ENCODE measurements at regions not wholly inside any gene's neighbourhood (a gene's known extent, or its start where the extent isn't known, plus 50 kb on each side); places are given as distances from the start of the nearest gene placed in this dataset.

DNA sequence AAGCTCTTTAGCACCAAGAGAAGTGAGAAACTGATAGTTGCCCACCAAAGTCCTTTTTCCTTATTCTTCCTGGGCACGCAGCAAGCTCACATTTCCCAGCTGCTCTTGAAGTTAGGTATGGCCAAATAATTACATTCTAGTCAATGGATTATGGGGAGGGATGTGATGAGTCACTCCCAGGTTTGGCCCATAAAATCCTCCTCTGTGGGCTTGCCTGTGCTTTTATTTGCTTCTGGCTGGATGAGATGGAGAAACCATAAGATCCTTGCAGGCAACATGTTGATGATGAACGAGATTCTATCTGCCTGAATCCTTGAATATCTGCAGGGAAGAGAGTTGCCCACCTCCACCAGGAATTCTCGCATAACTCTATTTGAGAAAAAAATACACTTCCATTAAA lies 568.3 kb upstream of the SALL1 start:
- FAIRE-seq = no peak
- TF ChIP-seq, protein P1, sequence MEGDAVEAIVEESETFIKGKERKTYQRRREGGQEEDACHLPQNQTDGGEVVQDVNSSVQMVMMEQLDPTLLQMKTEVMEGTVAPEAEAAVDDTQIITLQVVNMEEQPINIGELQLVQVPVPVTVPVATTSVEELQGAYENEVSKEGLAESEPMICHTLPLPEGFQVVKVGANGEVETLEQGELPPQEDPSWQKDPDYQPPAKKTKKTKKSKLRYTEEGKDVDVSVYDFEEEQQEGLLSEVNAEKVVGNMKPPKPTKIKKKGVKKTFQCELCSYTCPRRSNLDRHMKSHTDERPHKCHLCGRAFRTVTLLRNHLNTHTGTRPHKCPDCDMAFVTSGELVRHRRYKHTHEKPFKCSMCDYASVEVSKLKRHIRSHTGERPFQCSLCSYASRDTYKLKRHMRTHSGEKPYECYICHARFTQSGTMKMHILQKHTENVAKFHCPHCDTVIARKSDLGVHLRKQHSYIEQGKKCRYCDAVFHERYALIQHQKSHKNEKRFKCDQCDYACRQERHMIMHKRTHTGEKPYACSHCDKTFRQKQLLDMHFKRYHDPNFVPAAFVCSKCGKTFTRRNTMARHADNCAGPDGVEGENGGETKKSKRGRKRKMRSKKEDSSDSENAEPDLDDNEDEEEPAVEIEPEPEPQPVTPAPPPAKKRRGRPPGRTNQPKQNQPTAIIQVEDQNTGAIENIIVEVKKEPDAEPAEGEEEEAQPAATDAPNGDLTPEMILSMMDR (IDR thresholded peaks at IDR 0.05; ENCODE audit: insufficient read depth, missing control alignments) = no peak

DNA sequence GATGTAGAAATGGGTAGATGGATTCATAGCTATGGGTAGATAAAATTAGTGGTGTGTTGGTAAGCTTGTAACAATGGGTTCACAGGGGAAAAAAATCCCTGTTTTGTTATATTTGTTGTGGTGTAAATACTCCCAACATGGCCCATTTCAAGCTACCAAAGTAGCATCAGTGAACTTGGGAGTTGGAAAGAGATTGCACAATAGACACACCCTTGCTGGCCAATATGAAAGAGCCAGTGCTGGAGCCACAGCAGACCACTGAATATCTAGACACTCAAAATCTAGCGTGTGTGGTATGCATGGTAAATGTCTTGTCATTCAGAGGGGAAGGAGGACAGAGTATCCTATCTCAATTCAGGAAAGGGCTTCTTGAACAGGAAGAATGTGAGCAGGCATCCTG lies 565.1 kb upstream of the SALL1 start:
- no peak for FAIRE-seq
- DNase-seq (ENCODE audit: insufficient read length, low spot score) = no peak
- TF ChIP-seq, protein P1 (IDR thresholded peaks at IDR 0.05; ENCODE audit: insufficient read depth, missing control alignments) = no peak

More for the DNA sequence above, 568.3 kb upstream of the SALL1 start:
- no peak for DNase-seq (ENCODE audit: insufficient read length, low spot score)

DNA sequence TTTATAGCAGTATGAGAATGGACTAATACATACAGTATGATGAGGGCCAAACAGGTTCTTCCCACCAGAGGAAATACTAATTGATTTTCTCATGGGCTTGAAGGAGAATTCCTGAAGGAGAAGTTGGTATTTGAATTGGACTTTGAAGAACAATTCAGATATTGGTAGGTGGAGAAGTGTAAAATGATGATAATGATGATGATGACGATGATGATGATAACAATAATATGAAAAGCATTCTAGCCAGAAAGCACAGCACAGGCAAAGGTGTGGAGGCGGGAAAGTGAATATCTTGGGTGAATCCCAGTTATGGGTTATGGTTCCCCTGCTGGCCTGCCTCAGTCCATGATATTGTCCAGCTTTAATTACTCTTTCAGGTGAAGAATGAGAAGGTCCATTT lies 562.4 kb upstream of the SALL1 start:
- FAIRE-seq (no peak), DNase-seq (ENCODE audit: insufficient read length, low spot score) (no peak)
- TF ChIP-seq, protein P1 (IDR thresholded peaks at IDR 0.05; ENCODE audit: insufficient read depth, missing control alignments) = no peak

DNA sequence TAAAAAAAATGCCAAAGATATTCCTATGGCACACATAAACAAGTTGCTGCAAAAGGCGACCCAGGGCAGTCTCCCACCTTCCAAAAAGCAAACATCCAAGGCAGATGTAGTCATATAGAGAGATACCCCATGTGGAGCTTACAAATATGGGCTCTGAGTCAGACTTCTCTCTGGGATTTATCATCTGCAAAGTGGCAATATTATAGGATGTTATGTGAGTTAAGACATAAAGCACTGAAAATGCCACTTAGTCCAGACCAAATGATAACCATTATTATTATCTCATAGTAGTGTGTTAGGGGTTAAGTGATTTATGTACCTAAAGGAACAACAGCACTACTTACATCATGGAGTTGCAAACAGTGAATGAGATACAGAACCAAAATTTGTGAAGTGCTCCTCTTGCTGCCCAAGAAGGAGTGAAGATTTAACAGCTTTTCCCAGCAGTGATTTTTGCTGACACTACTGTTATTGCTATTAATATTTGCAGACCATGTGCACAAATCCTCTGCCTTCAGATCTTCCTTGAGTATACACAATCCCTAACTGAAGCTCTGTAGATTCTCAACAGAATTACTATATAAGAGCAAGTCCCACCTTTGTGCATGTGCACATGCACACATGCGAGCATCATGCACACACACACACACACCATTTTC lies 560.0 kb upstream of the SALL1 start:
- TF ChIP-seq, protein P1 (IDR thresholded peaks at IDR 0.05; ENCODE audit: insufficient read depth, missing control alignments) = no peak
- DNase-seq (ENCODE audit: insufficient read length, low spot score) (no peak), FAIRE-seq (no peak)

DNA sequence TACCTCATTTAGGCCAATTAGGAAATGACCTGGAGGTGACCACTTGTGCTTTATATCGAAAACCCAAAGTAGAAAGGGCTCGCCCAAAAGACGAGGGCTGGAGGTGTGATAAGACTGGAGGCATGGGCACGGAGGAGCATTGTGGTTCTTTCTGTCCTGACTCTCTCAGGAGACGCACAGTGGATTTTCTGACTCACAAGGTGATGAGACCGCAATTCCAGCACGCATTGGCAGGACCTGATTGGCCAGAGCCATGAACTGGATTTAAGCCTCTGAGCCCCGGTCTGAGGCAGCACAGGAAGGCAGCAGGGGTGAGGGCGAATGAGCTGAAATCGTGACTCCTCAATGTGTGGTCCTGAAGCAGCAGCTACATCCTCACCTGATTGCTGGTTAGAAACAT lies 559.1 kb upstream of the SALL1 start:
- FAIRE-seq (no peak), DNase-seq (ENCODE audit: insufficient read length, low spot score) (no peak)
- TF ChIP-seq, protein P1 (IDR thresholded peaks at IDR 0.05; ENCODE audit: insufficient read depth, missing control alignments) = no peak

DNA sequence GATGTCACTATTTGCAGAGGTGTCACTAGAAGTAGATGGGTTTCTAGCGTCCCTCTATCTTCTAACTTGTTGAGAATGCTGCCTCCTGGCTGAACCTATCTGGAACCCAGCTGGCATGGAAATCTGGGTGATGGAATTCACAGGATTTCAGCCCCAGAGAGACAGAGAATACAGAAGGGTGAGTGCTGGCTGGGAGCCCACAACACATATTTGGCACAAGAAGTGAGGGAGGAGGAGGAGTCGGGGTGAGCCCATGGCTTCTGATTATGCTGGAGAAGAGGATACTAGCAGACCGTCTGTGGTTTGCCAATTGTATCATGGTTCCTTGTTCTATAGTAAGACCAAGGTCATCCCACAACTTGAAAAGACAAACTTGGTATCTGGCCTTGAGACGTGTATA lies 557.8 kb upstream of the SALL1 start:
- DNase-seq (ENCODE audit: insufficient read length, low spot score) (no peak), FAIRE-seq (no peak)
- TF ChIP-seq, protein P1 (IDR thresholded peaks at IDR 0.05; ENCODE audit: insufficient read depth, missing control alignments) = no peak

DNA sequence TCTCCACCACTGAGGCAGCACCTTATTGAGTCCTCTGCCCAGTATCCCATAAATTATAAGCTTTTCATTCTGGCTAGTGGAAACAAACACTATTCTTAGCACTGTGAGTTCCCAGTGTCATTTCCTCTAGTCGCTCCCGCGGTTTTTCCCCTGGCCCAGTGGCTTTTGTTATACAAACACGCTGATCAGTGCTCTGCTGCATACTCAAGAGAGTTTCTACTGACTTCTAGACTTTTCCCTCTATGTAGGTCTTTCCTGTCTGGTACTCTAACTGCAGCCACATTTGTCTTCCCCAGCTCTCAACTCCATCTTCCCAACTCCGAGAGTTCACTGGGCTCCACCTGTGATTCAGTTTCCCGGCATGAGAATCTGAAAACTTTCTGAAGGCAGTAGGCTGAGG lies 556.6 kb upstream of the SALL1 start:
- DNase-seq (ENCODE audit: insufficient read length, low spot score) = no peak
- FAIRE-seq = no peak
- TF ChIP-seq, protein P1 (IDR thresholded peaks at IDR 0.05; ENCODE audit: insufficient read depth, missing control alignments) = no peak
